ENCODE measurements at regions not wholly inside any gene's neighbourhood (a gene's known extent, or its start where the extent isn't known, plus 50 kb on each side); places are given as distances from the start of the nearest gene placed in this dataset.

DNA sequence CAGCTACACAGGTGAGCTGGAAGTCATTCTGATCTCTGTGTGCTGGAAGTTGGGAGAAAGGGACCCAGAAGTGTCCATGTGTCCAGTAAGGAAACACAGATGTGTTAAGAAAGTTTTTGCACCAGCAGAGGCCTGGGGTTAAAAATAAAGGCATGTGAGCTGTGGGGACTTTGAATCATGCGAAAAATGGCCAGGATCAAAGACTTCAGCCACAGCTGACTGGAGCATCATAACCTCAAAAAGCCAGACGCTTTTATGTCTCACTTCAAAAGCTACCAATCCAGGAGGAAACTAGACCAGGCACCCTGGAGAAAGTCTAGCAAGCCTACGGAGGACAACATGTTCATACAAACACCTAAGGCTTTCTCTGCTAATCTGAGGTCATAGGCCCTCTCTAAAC lies 503.6 kb upstream of the REG3G start:
- Mint-ChIP-seq H3K36me3 (ENCODE audit: unreplicated experiment) (no peaks in the 10 kb centered on the region), H3K27ac (ENCODE audit: unreplicated experiment) (no peak overlapping the region), H3K4me3 (ENCODE audit: unreplicated experiment) (no peak overlapping the region), H3K4me1 (ENCODE audit: low read depth, unreplicated experiment) (no peaks in the 10 kb centered on the region), H3K27me3 (ENCODE audit: unreplicated experiment) (no peaks in the 10 kb centered on the region), H3K9me3 (ENCODE audit: unreplicated experiment) (no peaks in the 10 kb centered on the region)
- TF ChIP-seq, protein P1, sequence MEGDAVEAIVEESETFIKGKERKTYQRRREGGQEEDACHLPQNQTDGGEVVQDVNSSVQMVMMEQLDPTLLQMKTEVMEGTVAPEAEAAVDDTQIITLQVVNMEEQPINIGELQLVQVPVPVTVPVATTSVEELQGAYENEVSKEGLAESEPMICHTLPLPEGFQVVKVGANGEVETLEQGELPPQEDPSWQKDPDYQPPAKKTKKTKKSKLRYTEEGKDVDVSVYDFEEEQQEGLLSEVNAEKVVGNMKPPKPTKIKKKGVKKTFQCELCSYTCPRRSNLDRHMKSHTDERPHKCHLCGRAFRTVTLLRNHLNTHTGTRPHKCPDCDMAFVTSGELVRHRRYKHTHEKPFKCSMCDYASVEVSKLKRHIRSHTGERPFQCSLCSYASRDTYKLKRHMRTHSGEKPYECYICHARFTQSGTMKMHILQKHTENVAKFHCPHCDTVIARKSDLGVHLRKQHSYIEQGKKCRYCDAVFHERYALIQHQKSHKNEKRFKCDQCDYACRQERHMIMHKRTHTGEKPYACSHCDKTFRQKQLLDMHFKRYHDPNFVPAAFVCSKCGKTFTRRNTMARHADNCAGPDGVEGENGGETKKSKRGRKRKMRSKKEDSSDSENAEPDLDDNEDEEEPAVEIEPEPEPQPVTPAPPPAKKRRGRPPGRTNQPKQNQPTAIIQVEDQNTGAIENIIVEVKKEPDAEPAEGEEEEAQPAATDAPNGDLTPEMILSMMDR (IDR thresholded peaks at IDR 0.05; ENCODE audit: partially characterized antibody, unreplicated experiment) = no peak
- no peak for DNase-seq

DNA sequence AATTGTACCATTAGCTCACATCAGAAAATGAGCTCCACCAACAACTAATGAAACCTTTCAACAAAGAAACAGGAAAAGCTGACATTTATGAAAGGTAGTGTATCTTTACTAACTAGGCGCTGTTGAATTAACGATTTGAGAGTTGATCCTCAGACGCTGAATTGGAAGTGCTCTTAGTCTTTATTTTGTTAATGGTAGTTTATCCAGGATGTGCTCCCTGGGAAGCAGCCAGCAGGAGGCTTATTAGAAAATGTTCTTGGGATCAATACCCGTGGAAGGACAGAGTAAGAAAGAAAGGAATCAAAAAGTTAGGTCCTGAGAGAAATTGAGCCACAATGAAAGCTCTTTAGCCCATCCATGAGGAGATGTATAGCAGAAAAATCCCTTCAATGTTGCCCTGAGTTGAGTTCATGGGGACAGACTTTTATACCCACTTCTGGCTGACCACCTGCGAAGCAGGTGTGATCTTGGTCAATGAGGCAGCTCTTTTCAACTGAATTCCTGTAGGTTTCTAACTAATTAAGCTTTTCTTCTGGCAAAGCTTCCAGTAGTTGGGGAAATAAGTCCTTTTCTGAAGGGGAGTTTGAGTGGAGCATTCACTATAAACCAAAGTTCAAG lies 492.6 kb upstream of the REG3G start:
- H3K27me3 Mint-ChIP-seq (ENCODE audit: unreplicated experiment) = no peaks in the 10 kb centered on the region
- no peak overlapping the region for H3K27ac Mint-ChIP-seq (ENCODE audit: unreplicated experiment)
- no peaks in the 10 kb centered on the region for H3K9me3 Mint-ChIP-seq (ENCODE audit: unreplicated experiment)
- TF ChIP-seq, protein P1 (IDR thresholded peaks at IDR 0.05; ENCODE audit: partially characterized antibody, unreplicated experiment) = no peak
- H3K4me1 Mint-ChIP-seq (ENCODE audit: low read depth, unreplicated experiment) = no peaks in the 10 kb centered on the region
- H3K4me3 Mint-ChIP-seq (ENCODE audit: unreplicated experiment) = no peak overlapping the region
- DNase-seq = no peak
- no peaks in the 10 kb centered on the region for H3K36me3 Mint-ChIP-seq (ENCODE audit: unreplicated experiment)

DNA sequence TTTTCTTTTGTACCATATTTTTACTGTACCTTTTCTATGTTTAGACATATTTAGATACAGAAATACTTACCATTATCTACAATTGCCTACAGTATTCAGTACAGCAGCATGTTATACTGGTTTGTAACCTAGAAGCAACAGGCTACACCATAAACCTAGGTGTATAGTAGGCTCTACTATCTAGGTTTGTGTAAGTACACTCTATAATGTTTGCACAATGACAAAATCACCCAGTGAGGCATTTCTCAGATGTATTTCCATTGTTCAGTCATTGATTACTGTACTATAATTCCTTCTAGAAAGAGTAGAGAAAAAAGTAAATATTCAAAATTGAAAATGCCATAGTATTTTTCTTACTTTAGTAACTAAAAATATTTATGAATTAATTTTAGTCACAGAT lies 490.1 kb upstream of the REG3G start:
- H3K4me3 Mint-ChIP-seq (ENCODE audit: unreplicated experiment) = no peak overlapping the region
- DNase-seq = no peak
- H3K9me3 Mint-ChIP-seq (ENCODE audit: unreplicated experiment) = no peaks in the 10 kb centered on the region
- no peak overlapping the region for H3K27ac Mint-ChIP-seq (ENCODE audit: unreplicated experiment)
- TF ChIP-seq, protein P1 (IDR thresholded peaks at IDR 0.05; ENCODE audit: partially characterized antibody, unreplicated experiment) = no peak
- H3K27me3 Mint-ChIP-seq (ENCODE audit: unreplicated experiment) = no peaks in the 10 kb centered on the region
- no peaks in the 10 kb centered on the region for H3K36me3 Mint-ChIP-seq (ENCODE audit: unreplicated experiment)
- H3K4me1 Mint-ChIP-seq (ENCODE audit: low read depth, unreplicated experiment) = no peaks in the 10 kb centered on the region

DNA sequence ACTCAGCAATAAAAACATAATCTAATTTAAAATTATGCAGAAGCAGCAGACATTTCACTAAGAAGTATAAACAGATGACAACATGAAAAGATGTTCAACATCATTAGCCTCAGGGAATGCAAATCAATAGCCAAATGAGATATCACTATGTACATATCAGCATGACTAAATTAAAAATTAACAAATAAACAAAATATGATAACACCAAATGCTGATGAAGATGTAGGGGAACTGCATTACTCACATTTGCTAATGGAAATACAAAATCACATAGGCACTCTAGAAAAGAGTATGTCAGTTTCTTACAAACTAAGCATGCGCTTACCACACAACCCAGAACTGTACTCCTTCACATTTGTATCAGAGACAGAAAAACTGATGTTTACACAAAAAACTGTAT lies 487.2 kb upstream of the REG3G start:
- H3K4me1 Mint-ChIP-seq (ENCODE audit: low read depth, unreplicated experiment) = no peaks in the 10 kb centered on the region
- H3K36me3 Mint-ChIP-seq (ENCODE audit: unreplicated experiment) = peaks cover 5% of the 10 kb centered on the region
- DNase-seq = no peak
- TF ChIP-seq, protein P1 (IDR thresholded peaks at IDR 0.05; ENCODE audit: partially characterized antibody, unreplicated experiment) = no peak
- H3K4me3 Mint-ChIP-seq (ENCODE audit: unreplicated experiment) = no peak overlapping the region
- no peak overlapping the region for H3K27ac Mint-ChIP-seq (ENCODE audit: unreplicated experiment)
- peaks cover 3% of the 10 kb centered on the region for H3K9me3 Mint-ChIP-seq (ENCODE audit: unreplicated experiment)
- no peaks in the 10 kb centered on the region for H3K27me3 Mint-ChIP-seq (ENCODE audit: unreplicated experiment)

DNA sequence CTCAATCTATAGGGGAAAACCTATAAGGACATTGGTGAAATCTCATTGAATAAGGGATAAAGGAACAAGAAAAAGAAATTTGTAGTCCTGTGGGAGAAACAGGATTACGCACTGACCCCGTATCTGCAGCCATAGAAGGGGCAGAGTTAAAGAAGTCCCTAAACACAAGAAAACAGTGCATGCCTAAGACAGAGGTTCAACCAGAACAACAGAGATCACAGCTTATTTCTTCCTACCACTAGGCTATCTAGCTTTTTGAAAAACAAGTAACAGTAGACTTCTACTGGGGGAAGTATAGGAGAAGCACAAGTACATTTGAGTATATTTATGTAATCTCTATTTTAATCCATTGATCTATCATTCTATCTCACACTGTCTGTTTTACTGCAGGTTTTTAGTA lies 485.2 kb upstream of the REG3G start:
- Mint-ChIP-seq H3K4me3 (ENCODE audit: unreplicated experiment) (no peak overlapping the region), H3K27me3 (ENCODE audit: unreplicated experiment) (no peaks in the 10 kb centered on the region), H3K4me1 (ENCODE audit: low read depth, unreplicated experiment) (no peaks in the 10 kb centered on the region), H3K9me3 (ENCODE audit: unreplicated experiment) (peaks cover 3% of the 10 kb centered on the region), H3K27ac (ENCODE audit: unreplicated experiment) (no peak overlapping the region), H3K36me3 (ENCODE audit: unreplicated experiment) (peaks cover 5% of the 10 kb centered on the region)
- TF ChIP-seq, protein P1 (IDR thresholded peaks at IDR 0.05; ENCODE audit: partially characterized antibody, unreplicated experiment) = no peak
- no peak for DNase-seq
